ENCODE measurements at regions not wholly inside any gene's neighbourhood (a gene's known extent, or its start where the extent isn't known, plus 50 kb on each side); places are given as distances from the start of the nearest gene placed in this dataset.

GRCh38 chr10:44696496-44696895 lies 214.6 kb upstream of the TMEM72 start:
- Mint-ChIP-seq H3K9me3 (peaks cover 3% of the 10 kb centered on the region), H3K27ac (no peak overlapping the region), H3K36me3 (ENCODE audit: low read depth) (no peaks in the 10 kb centered on the region), H3K4me3 (ENCODE audit: low read depth) (no peak overlapping the region), H3K27me3 (ENCODE audit: low read depth) (no peaks in the 10 kb centered on the region), H3K4me1 (ENCODE audit: low read depth) (no peaks in the 10 kb centered on the region)
- intact Hi-C loops (cut with micrococcal nuclease): no loop called here
- DNase-seq (ENCODE audit: low spot score): no peak

- no peaks in the 10 kb centered on the region for H3K36me3 Mint-ChIP-seq (ENCODE audit: low read depth)
- no peak overlapping the region for H3K27ac Mint-ChIP-seq
- no peak for DNase-seq (ENCODE audit: low spot score)
- H3K27me3 Mint-ChIP-seq (ENCODE audit: low read depth): no peaks in the 10 kb centered on the region
- intact Hi-C loops (cut with micrococcal nuclease): no loop called here
- H3K4me1 Mint-ChIP-seq (ENCODE audit: low read depth): no peaks in the 10 kb centered on the region
- peaks cover 4% of the 10 kb centered on the region for H3K9me3 Mint-ChIP-seq
- H3K4me3 Mint-ChIP-seq (ENCODE audit: low read depth): no peak overlapping the region
Observed at GRCh38 chr10:44697116-44697515, 214.0 kb upstream of the TMEM72 start.

- intact Hi-C loops (cut with micrococcal nuclease): no loop called here
- no peak for DNase-seq (ENCODE audit: low spot score)
- Mint-ChIP-seq H3K27ac (no peak overlapping the region), H3K4me3 (ENCODE audit: low read depth) (no peak overlapping the region), H3K36me3 (ENCODE audit: low read depth) (no peaks in the 10 kb centered on the region), H3K9me3 (peaks cover 17% of the 10 kb centered on the region), H3K4me1 (ENCODE audit: low read depth) (no peaks in the 10 kb centered on the region), H3K27me3 (ENCODE audit: low read depth) (no peaks in the 10 kb centered on the region)
Observed at GRCh38 chr10:44702531-44702930, 208.6 kb upstream of the TMEM72 start.

GRCh38 chr10:44703241-44704155 lies 207.6 kb upstream of the TMEM72 start:
- H3K27ac Mint-ChIP-seq: no peak overlapping the region
- intact Hi-C loops (cut with micrococcal nuclease): no loop called here
- no peaks in the 10 kb centered on the region for H3K4me1 Mint-ChIP-seq (ENCODE audit: low read depth)
- H3K36me3 Mint-ChIP-seq (ENCODE audit: low read depth): no peaks in the 10 kb centered on the region
- no peak for DNase-seq (ENCODE audit: low spot score)
- H3K27me3 Mint-ChIP-seq (ENCODE audit: low read depth): no peaks in the 10 kb centered on the region
- peaks cover 17% of the 10 kb centered on the region for H3K9me3 Mint-ChIP-seq
- no peak overlapping the region for H3K4me3 Mint-ChIP-seq (ENCODE audit: low read depth)

- Mint-ChIP-seq H3K4me3 (ENCODE audit: low read depth) (no peak overlapping the region), H3K9me3 (peaks cover 17% of the 10 kb centered on the region), H3K36me3 (ENCODE audit: low read depth) (no peaks in the 10 kb centered on the region), H3K27ac (no peak overlapping the region), H3K4me1 (ENCODE audit: low read depth) (no peaks in the 10 kb centered on the region), H3K27me3 (ENCODE audit: low read depth) (no peaks in the 10 kb centered on the region)
- no peak for DNase-seq (ENCODE audit: low spot score)
- intact Hi-C loops (cut with micrococcal nuclease): no loop called here
Observed at GRCh38 chr10:44704616-44705015, 206.5 kb upstream of the TMEM72 start.

GRCh38 chr10:44706745-44707144 lies 204.4 kb upstream of the TMEM72 start:
- intact Hi-C loops (cut with micrococcal nuclease): no loop called here
- no peak for DNase-seq (ENCODE audit: low spot score)
- peaks cover 13% of the 10 kb centered on the region for H3K9me3 Mint-ChIP-seq
- H3K27ac Mint-ChIP-seq: no peak overlapping the region
- no peaks in the 10 kb centered on the region for H3K4me1 Mint-ChIP-seq (ENCODE audit: low read depth)
- H3K36me3 Mint-ChIP-seq (ENCODE audit: low read depth): no peaks in the 10 kb centered on the region
- H3K27me3 Mint-ChIP-seq (ENCODE audit: low read depth): no peaks in the 10 kb centered on the region
- no peak overlapping the region for H3K4me3 Mint-ChIP-seq (ENCODE audit: low read depth)

GRCh38 chr10:44713307-44713706 lies 197.8 kb upstream of the TMEM72 start:
- Mint-ChIP-seq H3K36me3 (ENCODE audit: low read depth) (no peaks in the 10 kb centered on the region), H3K27me3 (ENCODE audit: low read depth) (no peaks in the 10 kb centered on the region), H3K4me3 (ENCODE audit: low read depth) (no peak overlapping the region), H3K9me3 (no peaks in the 10 kb centered on the region), H3K27ac (no peak overlapping the region), H3K4me1 (ENCODE audit: low read depth) (no peaks in the 10 kb centered on the region)
- no peak for DNase-seq (ENCODE audit: low spot score)
- intact Hi-C loops (cut with micrococcal nuclease): no loop called here

- Mint-ChIP-seq H3K27me3 (ENCODE audit: low read depth) (no peaks in the 10 kb centered on the region), H3K4me3 (ENCODE audit: low read depth) (no peak overlapping the region), H3K9me3 (no peaks in the 10 kb centered on the region), H3K4me1 (ENCODE audit: low read depth) (no peaks in the 10 kb centered on the region), H3K27ac (no peak overlapping the region), H3K36me3 (ENCODE audit: low read depth) (no peaks in the 10 kb centered on the region)
- DNase-seq (ENCODE audit: low spot score): no peak
- intact Hi-C loops (cut with micrococcal nuclease): no loop called here
Observed at GRCh38 chr10:44714451-44714850, 196.7 kb upstream of the TMEM72 start.

- no peaks in the 10 kb centered on the region for H3K4me1 Mint-ChIP-seq (ENCODE audit: low read depth)
- H3K9me3 Mint-ChIP-seq: no peaks in the 10 kb centered on the region
- no peak overlapping the region for H3K27ac Mint-ChIP-seq
- no peak overlapping the region for H3K4me3 Mint-ChIP-seq (ENCODE audit: low read depth)
- no peak for DNase-seq (ENCODE audit: low spot score)
- no peaks in the 10 kb centered on the region for H3K36me3 Mint-ChIP-seq (ENCODE audit: low read depth)
- intact Hi-C loops (cut with micrococcal nuclease): no loop called here
- H3K27me3 Mint-ChIP-seq (ENCODE audit: low read depth): no peaks in the 10 kb centered on the region
Observed at GRCh38 chr10:44715136-44715535, 196.0 kb upstream of the TMEM72 start.

GRCh38 chr10:44716470-44717015 lies 194.6 kb upstream of the TMEM72 start:
- Mint-ChIP-seq H3K36me3 (ENCODE audit: low read depth) (no peaks in the 10 kb centered on the region), H3K27me3 (ENCODE audit: low read depth) (no peaks in the 10 kb centered on the region), H3K9me3 (no peaks in the 10 kb centered on the region), H3K4me1 (ENCODE audit: low read depth) (no peaks in the 10 kb centered on the region), H3K27ac (no peak overlapping the region), H3K4me3 (ENCODE audit: low read depth) (no peak overlapping the region)
- intact Hi-C loops (cut with micrococcal nuclease): no loop called here
- no peak for DNase-seq (ENCODE audit: low spot score)

- Mint-ChIP-seq H3K4me3 (ENCODE audit: low read depth) (no peak overlapping the region), H3K27ac (no peak overlapping the region), H3K4me1 (ENCODE audit: low read depth) (peaks cover 4% of the 10 kb centered on the region), H3K9me3 (no peaks in the 10 kb centered on the region), H3K27me3 (ENCODE audit: low read depth) (no peaks in the 10 kb centered on the region), H3K36me3 (ENCODE audit: low read depth) (no peaks in the 10 kb centered on the region)
- no peak for DNase-seq (ENCODE audit: low spot score)
- intact Hi-C loops (cut with micrococcal nuclease): no loop called here
Observed at GRCh38 chr10:44723082-44723481, 188.1 kb upstream of the TMEM72 start.

- Mint-ChIP-seq H3K36me3 (ENCODE audit: low read depth) (no peaks in the 10 kb centered on the region), H3K27ac (no peak overlapping the region), H3K4me3 (ENCODE audit: low read depth) (no peak overlapping the region), H3K9me3 (no peaks in the 10 kb centered on the region), H3K27me3 (ENCODE audit: low read depth) (no peaks in the 10 kb centered on the region), H3K4me1 (ENCODE audit: low read depth) (peaks cover 4% of the 10 kb centered on the region)
- intact Hi-C loops (cut with micrococcal nuclease): no loop called here
- DNase-seq (ENCODE audit: low spot score): no peak
Observed at GRCh38 chr10:44723619-44724325, 187.4 kb upstream of the TMEM72 start.
